K562 (cell line): ENCODE measurements at regions not wholly inside any gene's neighbourhood (a gene's known extent, or its start where the extent isn't known, plus 50 kb on each side); places are given as distances from the start of the nearest gene placed in this dataset.

Experiments used
- ATAC-seq: fragments of 200-7000 bp; cut with Tn5 transposase; 3 replicates; pipeline ENCODE4 v1.9.1; 2020; ENCODE audit warnings: moderate library complexity
- BruUV-seq: library from RNA; stranded (reverse); fragments of 400-500 nt; replicated peaks from 2 replicates; lab custom pipeline; 2021; lab: Mats Ljungman, UMichigan
- CTCF ChIA-PET: fragments of 300-600 bp; formaldehyde crosslinking; extraction: SDS; loops from one replicate; lab custom pipeline; 2021; ENCODE audit warnings: low intra/inter-chr PET ratio; lab: Yijun Ruan, JAX
- POLR2A ChIA-PET: fragments of 300-600, 350-650 bp; sonication (Branson Sonifier 250); formaldehyde crosslinking; extraction: SDS; loops from one replicate; lab custom pipeline; 2021; ENCODE audit warnings: antibody characterized with exemption, inconsistent platforms; lab: Yijun Ruan, JAX
- DNase-seq, 4 experiments: peaks; one replicate each; pipeline versions ENCODE4 v3.0.0 to v3.0.0-alpha.2; 2011 to 2018; ENCODE audit warnings: low spot score in 3 of 4, mixed read lengths in 3 of 4; ENCODE audit errors: extremely low read depth in 1 of 4
- FAIRE-seq: peaks from 2 replicates; lab custom pipeline; 2011; peaks lifted over from hg19 to GRCh38; lab: Jason Lieb, UNC
- H2AFZ ChIP-seq: 2 replicates; pipeline ENCODE4 v1.6.0; 2011; ENCODE audit warnings: low read depth, low read length, control low read depth, inconsistent platforms
- H3K27ac ChIP-seq: fragments of 200-600 bp; 3 replicates; pipeline ENCODE4 v1.8.0; 2011; ENCODE audit warnings: low read depth, mild to moderate bottlenecking, control low read depth, inconsistent platforms, low read length, moderate library complexity, mixed read lengths; ENCODE audit errors: extremely low read depth
- H3K27me3 ChIP-seq, 2 experiments: fragments of 300-600 bp in 1 of 2; 2 replicates in 1 of 2; 3 replicates in 1 of 2; pipeline versions ENCODE4 v1.6.0 to v1.8.0; 2011; ENCODE audit warnings: inconsistent platforms in 2 of 2, low read length in 2 of 2, mild to moderate bottlenecking in 1 of 2, mixed read lengths in 1 of 2, moderate library complexity in 1 of 2; ENCODE audit not compliant: control insufficient read depth in 2 of 2, insufficient read depth in 2 of 2
- H3K36me3 ChIP-seq: fragments of 300-600 bp; 3 replicates; pipeline ENCODE4 v1.8.0; 2011; ENCODE audit warnings: mild to moderate bottlenecking, low read length, inconsistent platforms; ENCODE audit not compliant: control insufficient read depth, insufficient read depth
- H3K4me1 ChIP-seq, 2 experiments: fragments of 200-600 bp in 1 of 2; replicated peaks in 1 of 2; 2 replicates in 1 of 2; 3 replicates in 1 of 2; pipeline versions ENCODE4 v1.5.1 to v1.8.0; 2011; ENCODE audit warnings: inconsistent platforms in 2 of 2, low read length in 2 of 2, mild to moderate bottlenecking in 1 of 2, mixed read lengths in 1 of 2, moderate library complexity in 1 of 2; ENCODE audit not compliant: control insufficient read depth in 2 of 2, insufficient read depth in 2 of 2
- H3K4me2 ChIP-seq: 2 replicates; pipeline ENCODE4 v1.6.1; 2011; ENCODE audit warnings: low read length, control low read depth, inconsistent platforms, mixed read lengths; ENCODE audit not compliant: insufficient read depth
- H3K4me3 ChIP-seq: fragments of 200-600 bp; sonication (generic), shearing (Covaris generic); 2 replicates; pipeline ENCODE4 v1.5.1; 2016; ENCODE audit warnings: control low read depth, inconsistent platforms
- H3K79me2 ChIP-seq: fragments of 200-600 bp; 3 replicates; pipeline ENCODE4 v1.8.0; 2011; ENCODE audit warnings: low read length, inconsistent platforms; ENCODE audit not compliant: control insufficient read depth, insufficient read depth
- H3K9ac ChIP-seq, 2 experiments: 2 replicates each; pipeline versions ENCODE4 v1.6.0 to v1.6.1; 2011; ENCODE audit warnings: low read depth in 2 of 2, low read length in 2 of 2, control low read depth in 1 of 2, inconsistent platforms in 1 of 2, mild to moderate bottlenecking in 1 of 2, mixed read lengths in 1 of 2; ENCODE audit not compliant: insufficient read depth in 1 of 2
- H3K9me1 ChIP-seq: one replicate; pipeline ENCODE4 v1.6.0; 2011; ENCODE audit warnings: inconsistent platforms, mild to moderate bottlenecking, low read length, moderate library complexity; ENCODE audit not compliant: control insufficient read depth, insufficient read depth
- H3K9me3 ChIP-seq: replicated peaks from 2 replicates; pipeline ENCODE4 v1.5.1; 2011; ENCODE audit warnings: low read depth, low read length, inconsistent platforms; ENCODE audit not compliant: control insufficient read depth, insufficient read depth
- H4K20me1 ChIP-seq: replicated peaks from 2 replicates; pipeline ENCODE4 v1.6.1; 2011; ENCODE audit warnings: low read length, inconsistent platforms, mixed read lengths; ENCODE audit not compliant: control insufficient read depth, insufficient read depth
- ESRRB ChIP-seq: fragments of 250-450 bp; sonication (Bioruptor Pico); IDR thresholded peaks from 2 replicates; pipeline ENCODE4 v1.5.0; 2020; ENCODE audit warnings: mild to moderate bottlenecking, moderate library complexity, borderline replicate concordance
- KDM1A ChIP-seq, 2 experiments: fragments of 450-650 bp; IDR thresholded peaks; 2 replicates each; pipeline ENCODE4 v1.6.1; 2016; ENCODE audit warnings: mild to moderate bottlenecking in 2 of 2
- MAFF ChIP-seq: IDR thresholded peaks from 2 replicates; pipeline ENCODE4 v1.6.1; 2012; ENCODE audit warnings: low read length, improper control_type of control experiment
- MCM2 ChIP-seq: fragments of 450-650 bp; IDR thresholded peaks from 2 replicates; pipeline ENCODE4 v1.6.1; 2017; ENCODE audit warnings: low read depth, mild to moderate bottlenecking
- NCOA4 ChIP-seq: fragments of 450-650 bp; IDR thresholded peaks from 2 replicates; pipeline ENCODE4 v1.6.1; 2018; ENCODE audit warnings: mild to moderate bottlenecking; ENCODE audit not compliant: partially characterized antibody
- NFE2L1 ChIP-seq: fragments of 450-650 bp; IDR thresholded peaks from 2 replicates; pipeline ENCODE4 v1.6.1; 2016; ENCODE audit warnings: missing genetic modification characterization, low read depth, mild to moderate bottlenecking, missing compliant biosample characterization, moderate library complexity, borderline replicate concordance
- RBM25 ChIP-seq: fragments of 200-400 bp; formaldehyde crosslinking; IDR thresholded peaks from 2 replicates; pipeline ENCODE4 v1.6.1; 2018; ENCODE audit warnings: low read length, low read depth, moderate library complexity; ENCODE audit not compliant: severe bottlenecking
- TARDBP ChIP-seq: fragments of 450-650 bp; IDR thresholded peaks from 2 replicates; pipeline ENCODE4 v1.6.1; 2016
- THRAP3 ChIP-seq: fragments of 450-650 bp; IDR thresholded peaks from 2 replicates; pipeline ENCODE4 v1.6.1; 2016; ENCODE audit warnings: mild to moderate bottlenecking, inconsistent platforms, borderline replicate concordance
- U2AF1 ChIP-seq: fragments of 200-400 bp; formaldehyde crosslinking; optimal IDR thresholded peaks from 2 replicates; pipeline ENCODE3; 2017; ENCODE audit warnings: mild to moderate bottlenecking, low read depth, low read length, moderate library complexity
- WGBS: fragments of 100-300 bp; shearing (Covaris generic); methylation state at CpG from one replicate; pipeline ENCODE4 v1.1.6; 2016; ENCODE audit warnings: low coverage, mixed read lengths; ENCODE audit not compliant: insufficient coverage; ENCODE audit errors: missing lambda C conversion rate; 5-methylcytosine and 5-hydroxymethylcytosine counted together
- in situ Hi-C: fragments of 300-500 bp; cut with MboI; formaldehyde crosslinking; loops from 4 replicates; pipeline ENCODE4 v1.15.0; 2018; ENCODE audit warnings: inconsistent platforms, mixed read lengths
- intact Hi-C: fragments of 100-400 bp; cut with micrococcal nuclease; formaldehyde crosslinking; loops from 2 replicates; pipeline ENCODE4 v1.14.2; 2022
- TF ChIP-seq, protein P1 (sequence below), 2 experiments: fragments of 450-650 bp; IDR thresholded peaks; 2 replicates each; pipeline ENCODE4 v1.6.1; 2016
- TF ChIP-seq, protein P2 (sequence below): sonication (generic); formaldehyde crosslinking; IDR thresholded peaks from 2 replicates; pipeline ENCODE4 v1.8.0; 2022; ENCODE audit warnings: mild to moderate bottlenecking, missing genetic modification reagents

GRCh38 chr6:81997090-81997926, 244.8 kb upstream of the TENT5A start (continued):
- TF ChIP-seq TARDBP (no peak), THRAP3 (no peak), U2AF1 (no peak), NFE2L1 (tag) (peak; percentile 53), MAFF (peak; percentile 47; the same call in 1 of the 2 replicates)
- TF ChIP-seq, protein P1, sequence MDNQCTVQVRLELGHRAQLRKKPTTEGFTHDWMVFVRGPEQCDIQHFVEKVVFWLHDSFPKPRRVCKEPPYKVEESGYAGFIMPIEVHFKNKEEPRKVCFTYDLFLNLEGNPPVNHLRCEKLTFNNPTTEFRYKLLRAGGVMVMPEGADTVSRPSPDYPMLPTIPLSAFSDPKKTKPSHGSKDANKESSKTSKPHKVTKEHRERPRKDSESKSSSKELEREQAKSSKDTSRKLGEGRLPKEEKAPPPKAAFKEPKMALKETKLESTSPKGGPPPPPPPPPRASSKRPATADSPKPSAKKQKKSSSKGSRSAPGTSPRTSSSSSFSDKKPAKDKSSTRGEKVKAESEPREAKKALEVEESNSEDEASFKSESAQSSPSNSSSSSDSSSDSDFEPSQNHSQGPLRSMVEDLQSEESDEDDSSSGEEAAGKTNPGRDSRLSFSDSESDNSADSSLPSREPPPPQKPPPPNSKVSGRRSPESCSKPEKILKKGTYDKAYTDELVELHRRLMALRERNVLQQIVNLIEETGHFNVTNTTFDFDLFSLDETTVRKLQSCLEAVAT (IDR thresholded peaks at IDR 0.05), result no peak

DNA sequence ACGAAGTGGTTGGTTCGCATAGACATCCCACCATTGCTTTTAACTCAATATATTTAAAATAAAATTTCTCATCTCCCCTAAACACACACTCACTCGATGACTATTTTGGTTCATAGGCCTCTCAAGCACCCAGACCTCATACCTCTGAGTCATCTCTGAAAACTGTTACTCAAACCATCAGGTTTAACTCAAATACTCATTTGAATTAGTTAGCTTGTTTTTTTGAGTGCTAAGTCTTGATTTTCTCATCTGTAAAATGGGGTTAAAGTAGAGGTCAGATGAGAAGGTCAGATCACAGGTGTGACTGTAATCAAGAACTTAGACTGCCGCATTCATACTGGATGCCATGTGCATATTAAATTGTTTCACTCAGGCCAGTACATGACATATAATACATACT, 243.9 kb upstream of the TENT5A start:
- Histone ChIP-seq H3K79me2 (no peaks in the 10 kb centered on the region), H3K4me1 (peaks cover 0 to 13% of the 10 kb centered on the region in 2 experiments; a peak in 2 of 5 replicates), H3K9ac (no peak overlapping the region), H3K27me3 (no peaks in the 10 kb centered on the region), H2AFZ (no peak overlapping the region), H3K36me3 (no peaks in the 10 kb centered on the region), H3K4me2 (no peak overlapping the region), H3K27ac (no peak overlapping the region), H4K20me1 (no peaks in the 10 kb centered on the region), H3K4me3 (no peak overlapping the region), H3K9me1 (no peaks in the 10 kb centered on the region), H3K9me3 (no peaks in the 10 kb centered on the region)
- DNase-seq (no peak), ATAC-seq (no peak), FAIRE-seq (no peak)
- TF ChIP-seq, protein P2, sequence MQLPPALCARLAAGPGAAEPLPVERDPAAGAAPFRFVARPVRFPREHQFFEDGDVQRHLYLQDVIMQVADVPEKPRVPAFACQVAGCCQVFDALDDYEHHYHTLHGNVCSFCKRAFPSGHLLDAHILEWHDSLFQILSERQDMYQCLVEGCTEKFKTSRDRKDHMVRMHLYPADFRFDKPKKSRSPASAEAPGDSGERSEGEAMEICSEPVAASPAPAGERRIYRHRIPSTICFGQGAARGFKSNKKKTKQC (CRISPR knock-in tag), result no peak
- TF ChIP-seq KDM1A (IDR thresholded peaks at IDR 0.05), result peak; percentile 65 to 79; a peak in 3 of 4 replicates
- no peak for TF ChIP-seq NCOA4
- TF ChIP-seq ESRRB (CRISPR knock-in tag), result no peak
- TF ChIP-seq MCM2, result no peak
- peak; percentile 68 for TF ChIP-seq RBM25
- CTCF ChIA-PET, result no interaction called here
- intact Hi-C loops (no loop called here), in situ Hi-C loops (no loop called here)
- no TSS peak for BruUV-seq
- WGBS, result 16% methylated on average over 4 of the region's 4 CpGs
- POLR2A ChIA-PET, result no interaction called here
